GM18508 (cell line): ENCODE measurements at regions not wholly inside any gene's neighbourhood (a gene's known extent, or its start where the extent isn't known, plus 50 kb on each side); places are given as distances from the start of the nearest gene placed in this dataset.

ENCODE experiments used
- ATAC-seq: cut with Tn5 transposase; IDR thresholded peaks from one replicate; pipeline ENCODE4 v1.9.1; 2021; ENCODE audit warnings: moderate number of reproducible peaks; ENCODE audit not compliant: insufficient read depth, unreplicated experiment

DNA sequence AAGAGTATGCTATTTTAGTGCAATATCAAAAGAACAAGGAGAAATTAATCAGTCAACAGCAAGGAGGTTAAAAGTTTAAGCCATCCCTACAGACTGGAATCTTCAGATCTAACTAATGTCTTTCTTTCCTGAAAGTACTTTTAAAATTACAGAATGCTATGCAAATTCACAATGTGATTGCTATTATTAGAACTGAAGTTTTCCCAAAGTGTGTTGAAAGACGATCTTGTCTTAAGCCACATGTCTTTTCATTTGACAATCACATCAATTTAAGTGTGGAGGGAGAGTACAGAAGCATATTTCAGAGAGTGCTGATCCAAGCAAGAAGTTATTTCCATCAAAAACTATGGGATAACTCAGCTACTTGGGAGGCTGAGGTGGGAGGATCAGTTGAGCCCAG, 64.7 kb upstream of the TNIP3 start:
- no peak for ATAC-seq

DNA sequence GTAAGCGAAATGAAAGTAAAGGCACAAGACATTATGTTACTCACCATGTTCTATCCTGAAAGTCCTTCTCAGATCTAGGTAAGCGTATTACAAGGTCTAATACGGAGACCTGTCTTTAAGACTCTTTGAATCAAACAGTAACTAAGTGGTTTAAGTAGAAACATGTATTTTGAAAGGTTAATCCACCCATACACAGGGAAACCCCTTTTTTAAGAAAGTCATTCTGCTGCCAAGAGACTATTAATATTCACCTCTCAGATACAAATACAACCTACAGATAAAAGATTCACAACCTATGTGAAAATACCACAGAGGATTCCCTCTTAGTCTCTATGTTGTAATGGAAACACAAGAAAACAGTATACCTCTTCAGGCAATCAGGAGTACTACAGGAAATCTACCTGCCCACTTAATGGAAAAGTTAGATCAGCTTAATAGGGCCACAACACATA, 63.2 kb upstream of the TNIP3 start:
- peak; percentile 95 for ATAC-seq

DNA sequence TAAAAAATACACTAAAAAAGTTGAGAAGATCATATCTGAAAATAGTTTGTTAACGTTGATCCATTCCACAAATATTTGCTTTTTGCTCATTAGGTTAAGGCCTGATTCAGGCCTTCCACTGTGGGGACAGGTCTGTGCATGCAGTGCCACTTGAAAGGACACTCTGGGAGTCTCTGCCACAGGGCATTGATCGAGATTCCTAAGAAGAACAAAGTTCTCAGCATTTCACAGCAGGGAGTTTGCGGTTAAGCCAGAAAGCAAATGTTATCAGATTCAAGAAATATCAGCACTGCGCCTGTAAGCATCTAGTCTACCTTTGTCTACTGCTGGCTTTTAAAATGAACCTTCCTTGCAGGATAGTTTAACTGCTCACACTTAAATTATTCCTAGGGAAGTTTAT, 62.2 kb upstream of the TNIP3 start:
- no peak for ATAC-seq

DNA sequence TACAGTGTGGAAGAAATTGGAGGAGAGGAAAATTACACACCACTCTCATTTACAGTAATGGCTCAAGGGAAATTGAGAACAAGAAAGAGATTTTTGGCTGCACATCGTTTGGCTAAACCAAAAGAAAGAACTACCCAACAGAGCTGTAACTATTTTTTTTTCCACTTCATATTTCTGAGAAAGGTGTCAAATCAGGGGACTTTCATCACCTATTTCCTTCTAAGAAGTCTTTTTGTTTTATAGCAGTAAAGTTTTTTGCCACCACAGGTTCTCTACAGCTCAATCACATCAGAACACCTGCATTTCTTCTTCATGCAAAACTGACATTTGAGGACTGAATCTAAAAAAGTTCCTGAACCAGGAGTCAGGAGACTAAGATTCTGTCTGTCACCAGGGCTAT, 57.5 kb upstream of the TNIP3 start:
- no peak for ATAC-seq

DNA sequence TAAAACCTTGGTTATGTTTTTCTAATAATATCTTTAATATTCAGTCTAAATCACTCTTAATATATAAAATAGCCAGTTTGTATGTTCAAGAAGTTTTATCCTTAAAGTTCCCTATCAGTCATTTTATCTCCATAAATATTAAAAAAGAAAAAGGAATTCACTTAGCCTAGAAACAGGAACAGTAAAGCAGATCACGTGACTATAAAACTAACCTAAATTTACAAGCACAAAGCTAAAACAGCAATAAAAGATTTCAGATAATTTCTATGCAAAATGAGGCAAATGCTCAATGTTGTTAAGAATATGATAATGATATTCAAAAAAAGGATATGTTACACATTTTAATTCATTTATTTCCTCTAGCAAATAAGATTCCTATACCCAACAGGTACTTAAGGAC, 57.1 kb upstream of the TNIP3 start:
- no peak for ATAC-seq

DNA sequence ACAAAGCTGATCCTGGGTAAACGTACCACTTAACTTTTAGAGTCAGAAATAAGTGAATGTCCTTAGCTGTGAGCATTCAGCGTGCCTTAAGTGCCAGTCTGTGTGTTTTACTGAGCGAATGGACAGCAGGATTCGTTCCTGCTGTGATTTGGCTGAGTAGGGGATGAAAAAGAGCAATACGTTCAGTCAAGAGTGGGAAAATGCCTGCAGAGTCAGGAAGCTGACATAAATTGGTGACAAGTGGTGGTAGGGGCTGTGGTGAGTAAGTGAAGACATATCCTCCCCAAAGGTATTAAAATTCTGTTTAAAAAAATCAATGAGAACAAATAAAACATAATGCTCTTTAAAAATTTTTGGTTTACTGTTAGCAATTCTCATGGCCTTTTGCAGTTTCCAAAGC, 56.6 kb upstream of the TNIP3 start:
- ATAC-seq: no peak

DNA sequence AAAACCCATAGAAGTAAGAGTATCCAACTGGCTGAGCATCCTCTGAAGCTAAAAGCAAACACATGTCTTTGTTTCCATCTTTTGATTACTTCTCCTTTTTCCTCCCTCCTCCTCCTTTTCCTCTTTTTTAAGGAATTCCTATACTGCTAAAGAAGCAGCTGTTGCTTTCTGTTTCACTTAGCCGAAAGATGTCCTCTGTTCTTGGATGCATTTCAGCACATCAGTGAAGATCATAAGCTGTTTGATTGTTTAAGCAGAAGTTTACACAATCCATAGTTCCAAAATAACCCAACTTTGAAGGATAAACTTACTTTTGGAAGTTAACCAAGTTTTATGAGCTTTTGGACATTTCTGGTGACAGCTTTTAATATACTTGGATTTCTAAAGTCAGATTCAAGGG, 55.1 kb upstream of the TNIP3 start:
- no peak for ATAC-seq

DNA sequence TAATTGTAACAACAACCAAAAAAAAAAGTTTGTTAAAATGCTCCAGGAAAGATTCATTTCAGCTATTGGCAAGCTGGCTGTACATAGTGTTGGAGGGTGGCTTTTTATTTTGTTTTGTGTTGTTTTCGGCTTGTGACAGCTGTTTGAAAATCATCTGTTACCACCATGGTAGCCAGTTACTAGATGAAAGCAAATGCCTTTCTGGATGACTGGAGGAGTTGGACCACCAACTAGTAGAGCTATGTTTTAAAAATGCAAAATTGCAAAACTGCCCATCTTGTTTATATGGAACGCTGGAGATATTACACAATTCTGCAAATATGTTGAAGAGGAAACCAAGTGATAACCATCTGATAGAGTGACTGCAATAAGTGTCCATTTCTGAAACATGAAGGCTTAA, 53.2 kb upstream of the TNIP3 start:
- ATAC-seq: no peak

DNA sequence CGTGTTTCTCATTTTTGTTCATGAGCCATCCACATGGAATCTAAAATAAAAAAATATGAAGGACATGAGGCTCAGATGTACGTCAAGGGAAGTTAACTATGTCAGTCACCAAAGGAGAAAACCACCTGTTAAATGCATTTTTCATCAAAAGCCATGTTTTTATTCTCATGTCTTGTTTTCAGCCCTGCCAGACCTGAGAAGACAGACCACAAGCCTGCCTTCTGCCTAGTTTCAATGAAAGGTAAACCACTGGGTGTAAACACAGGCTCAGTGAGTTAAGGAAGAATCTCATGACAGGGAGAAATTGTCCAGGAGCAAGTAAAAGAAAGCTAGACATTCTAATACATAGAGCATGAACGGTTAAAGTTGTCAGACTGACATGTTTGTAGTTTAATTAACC, 52.3 kb upstream of the TNIP3 start:
- ATAC-seq: no peak

DNA sequence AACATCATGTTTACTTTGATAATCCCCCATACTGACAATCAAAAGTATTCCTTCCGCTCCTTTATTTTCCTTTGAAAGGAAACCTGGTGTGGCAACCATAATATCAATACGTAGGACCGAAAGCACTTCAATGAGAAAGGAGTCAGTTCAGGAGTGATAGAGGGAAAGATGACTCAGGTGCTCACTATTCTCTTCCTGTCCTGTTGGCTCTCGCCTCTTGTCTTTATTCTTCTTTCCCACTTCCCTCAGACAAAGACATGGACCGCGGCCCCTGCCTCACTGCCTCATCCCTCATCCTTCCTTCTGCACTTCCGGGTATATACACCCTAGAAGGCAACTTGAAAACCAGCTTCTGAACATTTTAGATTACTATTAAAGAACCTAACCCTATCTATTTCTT, 49.8 kb upstream of the TNIP3 start:
- ATAC-seq: no peak
